ENCODE measurements at regions not wholly inside any gene's neighbourhood (a gene's known extent, or its start where the extent isn't known, plus 50 kb on each side); places are given as distances from the start of the nearest gene placed in this dataset.
A peak's percentile ranks its signal among the peaks of the same experiment; 100 is the strongest.
"Not testable (repeated sequence)": the region's sequence is repeated elsewhere in the genome, so short reads cannot be mapped to it uniquely, and the experiment has no call there.

GRCh38 chr15:77940381-77940947 lies 137.0 kb downstream of the TBC1D2B start:
- Histone ChIP-seq H3K4me1 (ENCODE audit: control insufficient read depth in 2 of 3, insufficient read depth in 2 of 3, low read depth in 1 of 3, low read length in 3 of 3) (no peaks in the 10 kb centered on the region), H3K9me3 (ENCODE audit: control insufficient read depth in 2 of 3, insufficient read depth in 1 of 3, low read length in 3 of 3) (no peaks in the 10 kb centered on the region), H3K9ac (ENCODE audit: low read length in 3 of 3) (no peak overlapping the region), H3K27me3 (ENCODE audit: control insufficient read depth, insufficient read depth, low read length) (no peaks in the 10 kb centered on the region), H3K4me3 (ENCODE audit: low read length in 3 of 3) (no peak overlapping the region), H3K27ac (ENCODE audit: low read depth in 2 of 2, low read length in 2 of 2) (no peak overlapping the region), H3K36me3 (ENCODE audit: control insufficient read depth in 2 of 3, insufficient read depth in 3 of 3, low read length in 3 of 3) (no peaks in the 10 kb centered on the region)
- FAIRE-seq (no peak), DNase-seq (no peak)
- no peak for TF ChIP-seq CTCF (IDR thresholded peaks at IDR 0.05; ENCODE audit: borderline replicate concordance, extremely low read depth, insufficient read depth)
- intact Hi-C loops (cut with DNase I) = no loop called here

DNA sequence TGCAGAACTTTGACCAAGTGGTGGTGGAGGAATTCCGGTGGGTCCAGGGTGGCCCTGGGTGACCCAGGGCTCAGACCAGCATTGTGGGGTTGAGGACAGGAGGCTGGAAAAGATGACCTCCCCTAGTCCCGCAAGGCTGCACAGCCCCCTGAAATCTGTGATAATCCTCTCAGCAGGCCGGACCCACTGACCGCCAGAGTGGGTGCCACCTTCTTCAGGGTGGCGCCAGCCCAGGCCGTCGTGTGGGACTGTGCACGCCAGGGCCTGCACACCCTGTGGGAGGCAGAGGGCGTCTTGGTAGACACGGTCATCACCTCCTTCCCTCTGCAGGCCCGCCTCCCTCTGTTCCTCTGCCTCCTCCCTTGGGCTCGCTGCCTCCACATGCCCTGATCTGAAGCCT lies 137.7 kb downstream of the TBC1D2B start:
- Histone ChIP-seq H3K36me3 (ENCODE audit: control insufficient read depth in 2 of 3, insufficient read depth in 3 of 3, low read length in 3 of 3) (no peaks in the 10 kb centered on the region), H3K9ac (ENCODE audit: low read length in 3 of 3) (no peak overlapping the region), H3K9me3 (ENCODE audit: control insufficient read depth in 2 of 3, insufficient read depth in 1 of 3, low read length in 3 of 3) (no peaks in the 10 kb centered on the region), H3K27me3 (ENCODE audit: control insufficient read depth, insufficient read depth, low read length) (no peaks in the 10 kb centered on the region), H3K27ac (ENCODE audit: low read depth in 2 of 2, low read length in 2 of 2) (no peak overlapping the region), H3K4me1 (ENCODE audit: control insufficient read depth in 2 of 3, insufficient read depth in 2 of 3, low read depth in 1 of 3, low read length in 3 of 3) (no peaks in the 10 kb centered on the region), H3K4me3 (ENCODE audit: low read length in 3 of 3) (no peak overlapping the region)
- intact Hi-C loops (cut with DNase I) = no loop called here
- DNase-seq = no peak
- FAIRE-seq = no peak
- no peak for TF ChIP-seq CTCF (IDR thresholded peaks at IDR 0.05; ENCODE audit: borderline replicate concordance, extremely low read depth, insufficient read depth)

GRCh38 chr15:77939026-77939425 lies 138.5 kb downstream of the TBC1D2B start:
- H3K36me3 ChIP-seq (ENCODE audit: control insufficient read depth in 2 of 3, insufficient read depth in 3 of 3, low read length in 3 of 3); H3K4me3 ChIP-seq (ENCODE audit: low read length in 3 of 3); H3K27me3 ChIP-seq (ENCODE audit: control insufficient read depth, insufficient read depth, low read length); intact Hi-C loops (cut with DNase I); H3K27ac ChIP-seq (ENCODE audit: low read depth in 2 of 2, low read length in 2 of 2); H3K9me3 ChIP-seq (ENCODE audit: control insufficient read depth in 2 of 3, insufficient read depth in 1 of 3, low read length in 3 of 3); H3K9ac ChIP-seq (ENCODE audit: low read length in 3 of 3); H3K4me1 ChIP-seq (ENCODE audit: control insufficient read depth in 2 of 3, insufficient read depth in 2 of 3, low read depth in 1 of 3, low read length in 3 of 3); FAIRE-seq: not testable (repeated sequence)
- peak in 3 of 5 donors; percentile 21 to 56 (median 23) for DNase-seq

- DNase-seq = peak in 3 of 5 donors; percentile 29 to 67 (median 34)
- H3K9me3 ChIP-seq (ENCODE audit: control insufficient read depth in 2 of 3, insufficient read depth in 1 of 3, low read length in 3 of 3); H3K4me3 ChIP-seq (ENCODE audit: low read length in 3 of 3); H3K27me3 ChIP-seq (ENCODE audit: control insufficient read depth, insufficient read depth, low read length); H3K36me3 ChIP-seq (ENCODE audit: control insufficient read depth in 2 of 3, insufficient read depth in 3 of 3, low read length in 3 of 3); FAIRE-seq; H3K4me1 ChIP-seq (ENCODE audit: control insufficient read depth in 2 of 3, insufficient read depth in 2 of 3, low read depth in 1 of 3, low read length in 3 of 3); intact Hi-C loops (cut with DNase I); H3K27ac ChIP-seq (ENCODE audit: low read depth in 2 of 2, low read length in 2 of 2); H3K9ac ChIP-seq (ENCODE audit: low read length in 3 of 3): not testable (repeated sequence)
Measured at GRCh38 chr15:77938546-77938945, 139.0 kb downstream of the TBC1D2B start.

- H3K27me3 ChIP-seq (ENCODE audit: control insufficient read depth, insufficient read depth, low read length); H3K9me3 ChIP-seq (ENCODE audit: control insufficient read depth in 2 of 3, insufficient read depth in 1 of 3, low read length in 3 of 3); H3K27ac ChIP-seq (ENCODE audit: low read depth in 2 of 2, low read length in 2 of 2); intact Hi-C loops (cut with DNase I); H3K9ac ChIP-seq (ENCODE audit: low read length in 3 of 3); H3K36me3 ChIP-seq (ENCODE audit: control insufficient read depth in 2 of 3, insufficient read depth in 3 of 3, low read length in 3 of 3); H3K4me3 ChIP-seq (ENCODE audit: low read length in 3 of 3); DNase-seq; H3K4me1 ChIP-seq (ENCODE audit: control insufficient read depth in 2 of 3, insufficient read depth in 2 of 3, low read depth in 1 of 3, low read length in 3 of 3); FAIRE-seq: not testable (repeated sequence)
Measured at GRCh38 chr15:77936567-77936966, 140.9 kb downstream of the TBC1D2B start.

DNA sequence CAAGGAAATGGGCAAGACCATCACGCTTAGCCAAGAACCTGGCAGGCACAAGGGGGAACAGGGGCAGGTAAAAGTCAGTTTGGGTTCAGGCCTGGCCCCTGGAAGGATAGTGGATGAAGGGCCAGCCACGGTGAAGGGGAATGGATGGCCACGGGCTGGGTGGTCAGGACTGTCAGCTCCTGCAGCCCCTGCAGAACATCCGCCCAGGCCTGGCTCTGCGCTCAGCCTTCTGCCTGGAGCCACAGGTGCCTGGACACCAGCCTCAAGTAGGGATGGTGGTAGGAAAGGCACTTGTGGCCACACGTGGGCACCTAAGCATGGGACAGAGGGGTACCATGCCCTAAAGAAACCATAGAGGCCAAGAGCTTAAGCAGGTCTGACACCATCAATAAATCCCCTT lies 143.0 kb downstream of the TBC1D2B start:
- H3K4me1 ChIP-seq (ENCODE audit: control insufficient read depth in 2 of 3, insufficient read depth in 2 of 3, low read depth in 1 of 3, low read length in 3 of 3); FAIRE-seq; H3K4me3 ChIP-seq (ENCODE audit: low read length in 3 of 3); H3K27me3 ChIP-seq (ENCODE audit: control insufficient read depth, insufficient read depth, low read length); DNase-seq; H3K9me3 ChIP-seq (ENCODE audit: control insufficient read depth in 2 of 3, insufficient read depth in 1 of 3, low read length in 3 of 3); intact Hi-C loops (cut with DNase I); H3K27ac ChIP-seq (ENCODE audit: low read depth in 2 of 2, low read length in 2 of 2); H3K9ac ChIP-seq (ENCODE audit: low read length in 3 of 3); H3K36me3 ChIP-seq (ENCODE audit: control insufficient read depth in 2 of 3, insufficient read depth in 3 of 3, low read length in 3 of 3): not testable (repeated sequence)

DNA sequence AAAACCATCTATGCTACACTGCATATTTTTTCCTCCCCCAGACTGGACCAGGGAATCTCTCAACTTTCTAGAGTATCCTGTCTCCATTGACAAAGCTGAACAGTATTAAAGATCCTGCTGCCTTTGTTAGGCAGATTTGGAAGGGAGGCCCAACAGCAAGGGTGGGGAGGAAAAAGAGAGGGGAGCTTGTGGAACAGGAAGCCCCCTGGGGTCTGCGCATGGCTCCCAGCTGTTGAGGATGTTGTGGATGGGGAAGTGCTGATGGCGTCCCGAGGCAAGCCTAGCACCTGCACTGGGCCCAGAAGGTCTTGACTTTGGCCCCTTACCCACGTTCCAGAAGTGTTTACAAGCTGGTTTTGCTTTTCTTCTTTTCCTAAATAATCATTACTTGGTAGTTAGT lies 146.6 kb downstream of the TBC1D2B start:
- H3K9me3 ChIP-seq (ENCODE audit: control insufficient read depth in 2 of 3, insufficient read depth in 1 of 3, low read length in 3 of 3); H3K27me3 ChIP-seq (ENCODE audit: control insufficient read depth, insufficient read depth, low read length); H3K36me3 ChIP-seq (ENCODE audit: control insufficient read depth in 2 of 3, insufficient read depth in 3 of 3, low read length in 3 of 3); DNase-seq; H3K4me1 ChIP-seq (ENCODE audit: control insufficient read depth in 2 of 3, insufficient read depth in 2 of 3, low read depth in 1 of 3, low read length in 3 of 3); intact Hi-C loops (cut with DNase I); FAIRE-seq; H3K9ac ChIP-seq (ENCODE audit: low read length in 3 of 3); H3K27ac ChIP-seq (ENCODE audit: low read depth in 2 of 2, low read length in 2 of 2); H3K4me3 ChIP-seq (ENCODE audit: low read length in 3 of 3): not testable (repeated sequence)

Measured in kidney (tissue), 13 donors.